Neuron (in vitro differentiated cells): ENCODE measurements at regions not wholly inside any gene's neighbourhood (a gene's known extent, or its start where the extent isn't known, plus 50 kb on each side); places are given as distances from the start of the nearest gene placed in this dataset.

Experiments used
- H2AFZ ChIP-seq: one replicate; pipeline ENCODE4 v1.6.1; 2013; ENCODE audit warnings: low read depth, mild to moderate bottlenecking, inconsistent platforms, low read length, moderate library complexity
- H3K27me3 ChIP-seq: one replicate; pipeline ENCODE4 v1.6.1; 2013; ENCODE audit warnings: low read length; ENCODE audit not compliant: insufficient read depth
- H3K36me3 ChIP-seq: one replicate; pipeline ENCODE4 v1.6.1; 2013; ENCODE audit warnings: low read length; ENCODE audit not compliant: insufficient read depth
- H3K4me1 ChIP-seq: one replicate; pipeline ENCODE4 v1.6.1; 2013; ENCODE audit warnings: low read length; ENCODE audit not compliant: insufficient read depth
- H3K4me3 ChIP-seq: 2 replicates; pipeline ENCODE4 v1.5.1; 2013; ENCODE audit warnings: mild to moderate bottlenecking, low read length, moderate library complexity
- H3K9me3 ChIP-seq: one replicate; pipeline ENCODE4 v1.6.1; 2013; ENCODE audit warnings: low read length

GRCh38 chr4:18684932-18685331, 663.4 kb upstream of the LCORL start:
- Histone ChIP-seq H2AFZ (no peak overlapping the region), H3K9me3 (no peaks in the 10 kb centered on the region), H3K27me3 (no peaks in the 10 kb centered on the region), H3K4me3 (no peak overlapping the region), H3K4me1 (no peaks in the 10 kb centered on the region), H3K36me3 (no peaks in the 10 kb centered on the region)

DNA sequence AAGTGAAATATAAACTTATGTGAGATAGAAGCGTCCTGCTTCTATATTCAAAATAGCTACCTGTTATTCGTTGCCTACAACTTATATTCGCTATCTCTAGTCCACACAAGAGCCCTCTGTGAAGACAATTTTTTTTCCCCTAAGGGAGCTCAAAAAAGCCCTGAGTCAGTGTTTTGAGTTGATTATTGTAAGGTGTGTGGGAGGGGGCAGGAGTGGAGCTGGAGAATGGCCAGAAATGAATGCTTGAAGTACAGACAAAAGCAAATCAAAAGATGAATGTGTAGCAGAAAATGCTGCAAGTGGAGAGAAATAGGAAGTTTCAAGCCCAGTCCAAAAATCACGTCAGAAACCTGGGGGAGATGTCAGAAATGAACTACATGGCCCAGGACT, 655.0 kb upstream of the LCORL start:
- Histone ChIP-seq H3K36me3 (no peaks in the 10 kb centered on the region), H3K9me3 (no peaks in the 10 kb centered on the region), H3K27me3 (no peaks in the 10 kb centered on the region), H3K4me3 (no peak overlapping the region), H2AFZ (no peak overlapping the region), H3K4me1 (peaks cover 3% of the 10 kb centered on the region)

- H3K36me3 ChIP-seq = no peaks in the 10 kb centered on the region
- H3K4me1 ChIP-seq = peaks cover 3% of the 10 kb centered on the region
- H3K9me3 ChIP-seq = no peaks in the 10 kb centered on the region
- H3K27me3 ChIP-seq = no peaks in the 10 kb centered on the region
- no peak overlapping the region for H2AFZ ChIP-seq
- H3K4me3 ChIP-seq = no peak overlapping the region
These were observed 654.3 kb upstream of the LCORL start for GRCh38 chr4:18675586-18676525.

DNA sequence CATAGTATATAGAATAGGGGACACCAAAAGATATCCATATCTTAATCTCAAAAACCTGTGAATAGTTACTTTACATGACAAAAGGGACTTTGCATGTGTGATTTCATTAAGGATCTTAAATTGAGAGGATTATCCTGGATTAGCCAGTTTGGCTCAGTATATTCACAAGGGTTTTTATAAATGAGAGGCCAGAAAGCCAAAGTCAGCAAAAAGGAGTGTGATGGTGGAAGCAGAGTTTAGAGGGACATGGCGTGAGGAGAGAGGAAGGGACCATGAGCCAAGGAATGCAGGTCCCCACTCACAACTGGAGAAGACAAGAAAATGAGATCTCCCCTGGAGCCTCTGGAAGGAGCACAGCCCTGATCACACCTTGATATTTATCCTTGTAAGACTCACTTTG, 648.5 kb upstream of the LCORL start:
- Histone ChIP-seq H3K27me3 (peaks cover 12% of the 10 kb centered on the region), H3K9me3 (no peaks in the 10 kb centered on the region), H3K4me3 (no peak overlapping the region), H3K4me1 (peaks cover 3% of the 10 kb centered on the region), H3K36me3 (no peaks in the 10 kb centered on the region), H2AFZ (no peak overlapping the region)

GRCh38 chr4:18669390-18669789, 647.8 kb upstream of the LCORL start:
- H3K36me3 ChIP-seq = no peaks in the 10 kb centered on the region
- peaks cover 12% of the 10 kb centered on the region for H3K27me3 ChIP-seq
- peaks cover 3% of the 10 kb centered on the region for H3K4me1 ChIP-seq
- no peaks in the 10 kb centered on the region for H3K9me3 ChIP-seq
- no peak overlapping the region for H2AFZ ChIP-seq
- no peak overlapping the region for H3K4me3 ChIP-seq

DNA sequence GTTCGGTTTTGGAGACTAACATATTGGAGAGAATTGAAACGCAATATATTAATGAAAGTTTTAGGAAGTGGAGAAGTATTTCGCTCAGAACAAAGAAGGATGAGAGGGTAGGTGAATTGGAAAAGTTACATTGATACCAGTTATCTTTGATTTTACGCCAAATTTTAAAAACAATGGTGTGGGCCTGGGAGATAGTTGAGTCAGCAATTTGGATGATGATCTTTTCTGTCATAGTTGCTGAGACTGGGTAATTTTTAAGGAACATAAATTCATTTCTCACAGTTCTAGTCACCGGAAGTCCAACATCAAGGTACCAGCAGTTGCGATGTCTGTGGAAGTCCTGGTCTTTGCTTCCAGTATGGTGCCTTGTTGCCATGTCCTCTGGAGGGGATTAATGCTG, 644.8 kb upstream of the LCORL start:
- peaks cover 5% of the 10 kb centered on the region for H3K4me1 ChIP-seq
- peaks cover 16% of the 10 kb centered on the region for H3K27me3 ChIP-seq
- H2AFZ ChIP-seq = no peak overlapping the region
- peaks cover 3% of the 10 kb centered on the region for H3K9me3 ChIP-seq
- H3K36me3 ChIP-seq = no peaks in the 10 kb centered on the region
- H3K4me3 ChIP-seq = no peak overlapping the region

DNA sequence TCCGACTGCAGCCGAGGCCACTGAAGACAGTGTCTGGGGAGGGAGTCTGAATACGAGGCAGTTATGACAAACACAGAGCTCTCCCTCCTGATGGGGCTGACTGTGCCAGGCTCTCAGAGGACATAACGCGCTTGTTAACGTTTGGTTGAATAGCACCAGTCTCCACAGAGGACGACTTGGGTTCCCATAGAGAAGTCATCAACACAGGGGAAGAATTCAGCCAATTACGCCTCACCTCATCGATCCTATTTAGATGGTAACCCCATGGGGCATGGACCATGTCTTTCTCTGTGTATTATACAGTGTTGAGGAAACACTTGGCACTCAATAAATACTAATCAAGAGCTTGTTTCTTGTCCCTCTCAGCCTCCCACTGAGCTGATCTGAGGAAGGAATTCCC, 642.6 kb upstream of the LCORL start:
- Histone ChIP-seq H3K36me3 (no peaks in the 10 kb centered on the region), H3K9me3 (peaks cover 3% of the 10 kb centered on the region), H3K27me3 (peaks cover 16% of the 10 kb centered on the region), H3K4me3 (peak overlapping the region; percentile 20), H3K4me1 (peaks cover 5% of the 10 kb centered on the region), H2AFZ (peak overlapping the region; percentile 1)

DNA sequence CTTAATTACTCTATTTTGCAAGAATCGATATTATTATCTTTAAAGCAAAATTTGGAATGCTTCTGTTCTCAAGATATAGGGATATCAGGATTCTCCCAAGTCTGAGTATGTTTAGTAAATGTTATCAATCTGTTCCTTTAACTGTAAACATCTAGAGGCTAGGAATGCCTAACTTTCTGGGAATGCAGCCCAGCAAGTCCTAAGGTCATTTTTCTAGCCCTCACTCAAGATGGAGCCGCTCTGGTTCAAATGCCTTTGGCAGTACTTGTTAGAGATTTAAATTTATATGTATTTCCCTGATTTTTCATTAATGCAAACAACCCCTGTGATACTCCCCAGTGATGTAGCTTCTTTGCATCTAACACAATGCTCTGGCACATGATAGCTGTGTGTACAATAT, 623.8 kb upstream of the LCORL start:
- H2AFZ ChIP-seq = no peak overlapping the region
- H3K9me3 ChIP-seq = peaks cover 2% of the 10 kb centered on the region

DNA sequence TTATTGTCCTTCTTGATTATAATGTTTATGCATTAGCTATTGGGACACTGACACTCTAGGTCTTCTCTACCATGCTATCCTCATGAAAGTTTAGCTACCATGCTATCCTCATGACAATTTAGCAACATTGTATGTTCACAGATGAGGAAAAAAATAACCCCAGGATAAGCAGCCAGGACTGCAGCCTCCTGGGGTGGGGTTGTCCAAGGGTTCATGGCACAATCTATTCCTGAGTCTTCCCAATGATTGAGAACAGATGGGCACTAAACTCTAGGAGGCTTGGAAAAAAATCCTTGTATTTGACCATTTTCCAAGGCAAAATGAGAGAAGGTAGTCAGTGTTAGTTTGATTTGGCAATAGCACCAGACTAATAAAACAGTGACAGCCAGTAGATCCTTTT, 619.8 kb upstream of the LCORL start:
- no peak overlapping the region for H2AFZ ChIP-seq
- no peaks in the 10 kb centered on the region for H3K27me3 ChIP-seq
- H3K36me3 ChIP-seq = no peaks in the 10 kb centered on the region
- peaks cover 2% of the 10 kb centered on the region for H3K4me1 ChIP-seq
- no peaks in the 10 kb centered on the region for H3K9me3 ChIP-seq
- no peak overlapping the region for H3K4me3 ChIP-seq

More for the DNA sequence above, 623.8 kb upstream of the LCORL start:
- Histone ChIP-seq H3K27me3 (no peaks in the 10 kb centered on the region), H3K4me3 (no peak overlapping the region), H3K36me3 (no peaks in the 10 kb centered on the region), H3K4me1 (no peaks in the 10 kb centered on the region)

- no peak overlapping the region for H2AFZ ChIP-seq
- H3K27me3 ChIP-seq = no peaks in the 10 kb centered on the region
- H3K4me3 ChIP-seq = no peak overlapping the region
- peaks cover 8% of the 10 kb centered on the region for H3K4me1 ChIP-seq
- H3K9me3 ChIP-seq = no peaks in the 10 kb centered on the region
- H3K36me3 ChIP-seq = no peaks in the 10 kb centered on the region
These were observed 616.5 kb upstream of the LCORL start for GRCh38 chr4:18638031-18638430.

- Histone ChIP-seq H3K9me3 (no peaks in the 10 kb centered on the region), H3K27me3 (no peaks in the 10 kb centered on the region), H3K36me3 (no peaks in the 10 kb centered on the region), H3K4me1 (peaks cover 8% of the 10 kb centered on the region), H2AFZ (no peak overlapping the region), H3K4me3 (no peak overlapping the region)
These were observed 614.5 kb upstream of the LCORL start for GRCh38 chr4:18636001-18636585.

DNA sequence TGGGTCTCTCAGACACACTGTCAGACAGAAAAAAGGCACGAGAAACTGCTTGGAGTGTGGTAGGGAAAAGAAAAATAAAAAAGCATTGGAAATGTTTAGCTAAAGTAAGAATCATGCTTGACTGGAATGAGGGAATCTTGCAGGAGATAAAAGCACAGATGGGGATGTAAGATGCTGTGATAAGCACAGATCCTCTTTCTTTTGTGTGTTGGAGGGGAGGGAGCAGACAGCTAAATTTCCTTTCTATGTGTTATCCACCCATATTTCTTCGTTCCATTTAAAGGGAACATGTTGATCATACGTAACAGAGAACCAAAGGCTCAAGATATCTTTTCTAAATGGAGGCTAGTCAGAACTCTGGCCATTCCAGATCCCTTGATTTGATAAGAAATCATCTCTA, 614.0 kb upstream of the LCORL start:
- H3K4me3 ChIP-seq = no peak overlapping the region

DNA sequence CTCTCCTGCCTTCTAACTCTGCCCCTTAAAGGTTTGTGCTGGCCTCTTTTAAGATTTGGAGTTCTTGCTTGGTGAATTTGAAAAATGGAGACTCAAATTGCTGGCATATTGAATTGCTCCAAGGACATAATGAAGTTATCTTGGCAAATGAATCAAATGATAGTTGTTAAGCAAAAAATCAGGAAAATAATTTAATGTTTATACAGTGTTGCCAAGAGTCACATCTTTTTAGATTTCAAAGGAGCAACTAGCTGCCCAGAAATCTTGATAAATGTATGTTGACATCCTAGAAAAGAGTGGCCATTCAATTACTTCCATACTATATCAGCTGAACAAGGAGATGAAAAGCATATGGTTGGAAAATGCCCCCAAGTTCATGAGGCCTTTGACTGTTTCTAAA, 610.0 kb upstream of the LCORL start:
- no peaks in the 10 kb centered on the region for H3K36me3 ChIP-seq
- H3K27me3 ChIP-seq = no peaks in the 10 kb centered on the region
- H2AFZ ChIP-seq = no peak overlapping the region
- H3K4me3 ChIP-seq = no peak overlapping the region
- H3K4me1 ChIP-seq = peaks cover 8% of the 10 kb centered on the region
- no peaks in the 10 kb centered on the region for H3K9me3 ChIP-seq

More for the DNA sequence above, 614.0 kb upstream of the LCORL start:
- Histone ChIP-seq H2AFZ (no peak overlapping the region), H3K36me3 (no peaks in the 10 kb centered on the region), H3K27me3 (no peaks in the 10 kb centered on the region), H3K4me1 (peaks cover 8% of the 10 kb centered on the region), H3K9me3 (no peaks in the 10 kb centered on the region)
